Thymus (tissue), 11 donors: ENCODE measurements at regions not wholly inside any gene's neighbourhood (a gene's known extent, or its start where the extent isn't known, plus 50 kb on each side); places are given as distances from the start of the nearest gene placed in this dataset.

Source experiments
- DNase-seq, 9 donors: peaks; one replicate each; pipeline ENCODE4 v3.0.0-alpha.2; 2013; ENCODE audit warnings: low spot score in 9 of 9, low read depth in 6 of 9, missing footprints in 1 of 9
- H3K27ac ChIP-seq, 2 donors: one replicate each; pipeline ENCODE4 v1.5.1; 2013; ENCODE audit warnings: control low read depth in 1 of 2, low read depth in 1 of 2, low read length in 1 of 2, mild to moderate bottlenecking in 1 of 2, moderate library complexity in 1 of 2
- H3K27me3 ChIP-seq, 2 donors: one replicate each; pipeline ENCODE4 v1.5.1; 2013; ENCODE audit warnings: low read length in 1 of 2; ENCODE audit not compliant: control insufficient read depth in 2 of 2, insufficient read depth in 1 of 2
- H3K36me3 ChIP-seq, 2 donors: one replicate each; pipeline ENCODE4 v1.5.1; 2013; ENCODE audit warnings: low read length in 1 of 2, mild to moderate bottlenecking in 1 of 2, moderate library complexity in 1 of 2; ENCODE audit not compliant: control insufficient read depth in 2 of 2, insufficient read depth in 2 of 2
- H3K4me1 ChIP-seq, 2 donors: one replicate each; pipeline ENCODE4 v1.5.1; 2013; ENCODE audit warnings: low read length in 2 of 2; ENCODE audit not compliant: control insufficient read depth in 2 of 2, insufficient read depth in 2 of 2
- H3K4me3 ChIP-seq, 2 donors: one replicate each; pipeline ENCODE4 v1.5.1; 2013; ENCODE audit warnings: low read length in 2 of 2, control low read depth in 1 of 2, mild to moderate bottlenecking in 1 of 2
- H3K9me3 ChIP-seq, 2 donors: one replicate each; pipeline ENCODE4 v1.5.1; 2013; ENCODE audit warnings: low read length in 1 of 2, mild to moderate bottlenecking in 1 of 2; ENCODE audit not compliant: control insufficient read depth in 2 of 2, insufficient read depth in 1 of 2
- WGBS: extraction: QIAGEN DNeasy Blood & Tissue Kit; methylation state at CpG from one replicate; pipeline ENCODE4 v1.1.7; 2013; 5-methylcytosine and 5-hydroxymethylcytosine counted together
- donor health status: healthy.

- no peaks in the 10 kb centered on the region for H3K9me3 ChIP-seq
- WGBS, result 95% methylated on average over 1 of the region's 1 CpG
- H3K4me1 ChIP-seq, result no peaks in the 10 kb centered on the region
- H3K36me3 ChIP-seq, result no peaks in the 10 kb centered on the region
- no peak overlapping the region for H3K27ac ChIP-seq
- H3K4me3 ChIP-seq, result no peak overlapping the region
- no peaks in the 10 kb centered on the region for H3K27me3 ChIP-seq
- no peak for DNase-seq
Measured at GRCh38 chr5:39491210-39491609, 66.4 kb upstream of the DAB2 start.

GRCh38 chr5:39489263-39489662 lies 64.5 kb upstream of the DAB2 start:
- Histone ChIP-seq H3K27me3 (no peaks in the 10 kb centered on the region), H3K27ac (no peak overlapping the region), H3K4me1 (no peaks in the 10 kb centered on the region), H3K36me3 (no peaks in the 10 kb centered on the region), H3K4me3 (no peak overlapping the region), H3K9me3 (no peaks in the 10 kb centered on the region)
- 98% methylated on average over 1 of the region's 1 CpG for WGBS
- no peak for DNase-seq

- WGBS, result 96% methylated on average over 2 of the region's 2 CpGs
- Histone ChIP-seq H3K9me3 (no peaks in the 10 kb centered on the region), H3K27ac (no peak overlapping the region), H3K4me1 (no peaks in the 10 kb centered on the region), H3K4me3 (no peak overlapping the region), H3K36me3 (no peaks in the 10 kb centered on the region), H3K27me3 (no peaks in the 10 kb centered on the region)
- no peak for DNase-seq
Measured at GRCh38 chr5:39486790-39487189, 62.0 kb upstream of the DAB2 start.

GRCh38 chr5:39486361-39486760 lies 61.6 kb upstream of the DAB2 start:
- no peak overlapping the region for H3K27ac ChIP-seq
- DNase-seq, result no peak
- no peak overlapping the region for H3K4me3 ChIP-seq
- H3K27me3 ChIP-seq, result no peaks in the 10 kb centered on the region
- no peaks in the 10 kb centered on the region for H3K9me3 ChIP-seq
- no peaks in the 10 kb centered on the region for H3K4me1 ChIP-seq
- 95% methylated on average over 1 of the region's 1 CpG for WGBS
- no peaks in the 10 kb centered on the region for H3K36me3 ChIP-seq

GRCh38 chr5:39485079-39485478 lies 60.3 kb upstream of the DAB2 start:
- Histone ChIP-seq H3K9me3 (no peaks in the 10 kb centered on the region), H3K4me3 (no peak overlapping the region), H3K4me1 (no peaks in the 10 kb centered on the region), H3K27me3 (no peaks in the 10 kb centered on the region), H3K36me3 (no peaks in the 10 kb centered on the region), H3K27ac (no peak overlapping the region)
- 96% methylated on average over 2 of the region's 2 CpGs for WGBS
- no peak for DNase-seq

- Histone ChIP-seq H3K9me3 (no peaks in the 10 kb centered on the region), H3K4me3 (no peak overlapping the region), H3K36me3 (no peaks in the 10 kb centered on the region), H3K27ac (no peak overlapping the region), H3K4me1 (no peaks in the 10 kb centered on the region), H3K27me3 (no peaks in the 10 kb centered on the region)
- DNase-seq, result no peak
- WGBS, result 97% methylated on average over 1 of the region's 1 CpG
Measured at GRCh38 chr5:39484673-39485072, 59.9 kb upstream of the DAB2 start.

- H3K4me3 ChIP-seq, result no peak overlapping the region
- no peaks in the 10 kb centered on the region for H3K36me3 ChIP-seq
- no peaks in the 10 kb centered on the region for H3K9me3 ChIP-seq
- H3K27me3 ChIP-seq, result no peaks in the 10 kb centered on the region
- no peaks in the 10 kb centered on the region for H3K4me1 ChIP-seq
- WGBS, result 98% methylated on average over 1 of the region's 1 CpG
- DNase-seq, result no peak
- H3K27ac ChIP-seq, result no peak overlapping the region
Measured at GRCh38 chr5:39482098-39482497, 57.3 kb upstream of the DAB2 start.

GRCh38 chr5:39479537-39479936 lies 54.8 kb upstream of the DAB2 start:
- Histone ChIP-seq H3K27ac (no peak overlapping the region), H3K27me3 (no peaks in the 10 kb centered on the region), H3K36me3 (no peaks in the 10 kb centered on the region), H3K4me3 (no peak overlapping the region), H3K9me3 (no peaks in the 10 kb centered on the region), H3K4me1 (no peaks in the 10 kb centered on the region)
- 93% methylated on average over 6 of the region's 6 CpGs for WGBS
- no peak for DNase-seq

GRCh38 chr5:39478863-39479262 lies 54.1 kb upstream of the DAB2 start:
- WGBS, result 0% methylated on average over 1 of the region's 1 CpG
- no peak overlapping the region for H3K4me3 ChIP-seq

GRCh38 chr5:39476843-39477220 lies 52.1 kb upstream of the DAB2 start:
- WGBS, result 95% methylated on average over 2 of the region's 2 CpGs

More at GRCh38 chr5:39478863-39479262, 54.1 kb upstream of the DAB2 start:
- DNase-seq, result no peak
- H3K9me3 ChIP-seq, result no peaks in the 10 kb centered on the region
- no peaks in the 10 kb centered on the region for H3K27me3 ChIP-seq
- H3K27ac ChIP-seq, result no peak overlapping the region
- no peaks in the 10 kb centered on the region for H3K36me3 ChIP-seq
- no peaks in the 10 kb centered on the region for H3K4me1 ChIP-seq

More at GRCh38 chr5:39476843-39477220, 52.1 kb upstream of the DAB2 start:
- no peaks in the 10 kb centered on the region for H3K9me3 ChIP-seq
- no peak for DNase-seq
- no peak overlapping the region for H3K27ac ChIP-seq
- no peaks in the 10 kb centered on the region for H3K27me3 ChIP-seq
- no peak overlapping the region for H3K4me3 ChIP-seq
- no peaks in the 10 kb centered on the region for H3K4me1 ChIP-seq
- H3K36me3 ChIP-seq, result no peaks in the 10 kb centered on the region
